HepG2 (cell line): ENCODE measurements at regions not wholly inside any gene's neighbourhood (a gene's known extent, or its start where the extent isn't known, plus 50 kb on each side); places are given as distances from the start of the nearest gene placed in this dataset.

Source experiments
- ATAC-seq: fragments of 200-7000 bp; cut with Tn5 transposase; 3 replicates; pipeline ENCODE4 v1.9.1; 2020; ENCODE audit warnings: mild to moderate bottlenecking, moderate library complexity
- BruUV-seq: library from RNA; stranded (reverse); fragments of 400-500 nt; replicated peaks from 2 replicates; lab custom pipeline; 2021; lab: Mats Ljungman, UMichigan
- CTCF ChIA-PET: fragments of 300-600 bp; formaldehyde crosslinking; extraction: SDS; loops from one replicate; lab custom pipeline; 2021; ENCODE audit warnings: low total read pairs, inconsistent platforms, low intra/inter-chr PET ratio; lab: Yijun Ruan, JAX
- POLR2A ChIA-PET: fragments of 350-600 bp; sonication (Branson Sonifier 250); formaldehyde crosslinking; loops from one replicate; lab custom pipeline; 2020; ENCODE audit warnings: antibody characterized with exemption, inconsistent platforms; lab: Yijun Ruan, JAX
- DNase-seq: peaks from one replicate; pipeline ENCODE4 v3.0.0-alpha.2; 2015; ENCODE audit warnings: low spot score
- FAIRE-seq: peaks from 3 replicates; lab custom pipeline; 2011; peaks lifted over from hg19 to GRCh38; lab: Jason Lieb, UNC
- H2AFZ ChIP-seq: one replicate; pipeline ENCODE4 v1.6.1; 2011; ENCODE audit warnings: low read length, inconsistent platforms
- H3K27ac ChIP-seq: fragments of 300-600 bp; 3 replicates; pipeline ENCODE4 v1.8.0; 2011; ENCODE audit warnings: mixed run types, mild to moderate bottlenecking, mixed read lengths, low read length, inconsistent platforms; ENCODE audit not compliant: insufficient read depth; ENCODE audit errors: extremely low read length
- H3K27me3 ChIP-seq, 2 experiments: fragments of 200-600 bp in 1 of 2; 2 replicates in 1 of 2; 3 replicates in 1 of 2; pipeline versions ENCODE4 v1.6.0 to v1.8.0; 2011; ENCODE audit warnings: low read length in 2 of 2, mild to moderate bottlenecking in 2 of 2, moderate library complexity in 2 of 2, inconsistent platforms in 1 of 2; ENCODE audit not compliant: insufficient read depth in 2 of 2, control insufficient read depth in 1 of 2
- H3K36me3 ChIP-seq, 2 experiments: fragments of 200-600 bp in 1 of 2; replicated peaks in 1 of 2; 2 replicates in 1 of 2; 3 replicates in 1 of 2; pipeline versions ENCODE4 v1.5.1 to v1.8.0; 2011; ENCODE audit warnings: low read length in 2 of 2, inconsistent platforms in 1 of 2; ENCODE audit not compliant: insufficient read depth in 2 of 2, control insufficient read depth in 1 of 2
- H3K4me1 ChIP-seq: 2 replicates; pipeline ENCODE4 v1.5.1; 2012; ENCODE audit warnings: low read length, inconsistent platforms; ENCODE audit not compliant: insufficient read depth
- H3K4me2 ChIP-seq: 2 replicates; pipeline ENCODE4 v1.6.0; 2011; ENCODE audit warnings: low read depth, low read length, inconsistent platforms
- H3K4me3 ChIP-seq, 3 experiments: fragments of 200-600 bp in 1 of 3; sonication (generic), shearing (Covaris generic) in 1 of 3; replicated peaks in 1 of 3; 2 replicates each; pipeline ENCODE4 v1.5.1; 2011 to 2016; ENCODE audit warnings: low read length in 3 of 3, inconsistent platforms in 2 of 3, low read depth in 2 of 3, mild to moderate bottlenecking in 2 of 3, control low read depth in 1 of 3, mixed read lengths in 1 of 3; ENCODE audit not compliant: insufficient read depth in 1 of 3
- H3K79me2 ChIP-seq: one replicate; pipeline ENCODE4 v1.6.1; 2011; ENCODE audit warnings: low read length, inconsistent platforms; ENCODE audit not compliant: insufficient read depth
- H3K9ac ChIP-seq: 2 replicates; pipeline ENCODE4 v1.6.0; 2011; ENCODE audit warnings: mild to moderate bottlenecking, low read depth, low read length, inconsistent platforms; ENCODE audit not compliant: insufficient read depth
- H3K9me3 ChIP-seq: 2 replicates; pipeline ENCODE4 v1.5.1; 2012; ENCODE audit warnings: mild to moderate bottlenecking, low read length
- H4K20me1 ChIP-seq: 2 replicates; pipeline ENCODE4 v1.6.0; 2011; ENCODE audit warnings: inconsistent platforms, mild to moderate bottlenecking, low read length, moderate library complexity; ENCODE audit not compliant: insufficient read depth
- E2F5 ChIP-seq: sonication (generic); formaldehyde crosslinking; conservative IDR thresholded peaks from 2 replicates; pipeline ENCODE4 v1.4.0; 2020; ENCODE audit warnings: missing genetic modification reagents
- FOXK2 ChIP-seq: fragments of 450-650 bp; IDR thresholded peaks from 2 replicates; pipeline ENCODE4 v1.6.1; 2016
- HOXD1 ChIP-seq: sonication (generic); formaldehyde crosslinking; IDR thresholded peaks from 2 replicates; pipeline ENCODE4 v1.5.0; 2020; ENCODE audit warnings: missing genetic modification reagents
- KDM4B ChIP-seq: sonication (generic); formaldehyde crosslinking; IDR thresholded peaks from 2 replicates; pipeline ENCODE4 v1.4.0; 2020; ENCODE audit warnings: missing genetic modification reagents
- MAFF ChIP-seq: IDR thresholded peaks from 2 replicates; pipeline ENCODE4 v1.6.1; 2011; ENCODE audit warnings: low read depth, low read length, improper control_type of control experiment
- MAFK ChIP-seq, 2 experiments: IDR thresholded peaks in 1 of 2; conservative IDR thresholded peaks in 1 of 2; 2 replicates each; pipeline ENCODE4 v1.6.1; 2011; ENCODE audit warnings: improper control_type of control experiment in 2 of 2, low read length in 2 of 2
- NKX3-1 ChIP-seq: sonication (generic); formaldehyde crosslinking; IDR thresholded peaks from 2 replicates; pipeline ENCODE4 v1.5.0; 2020; ENCODE audit warnings: missing genetic modification reagents
- PAWR ChIP-seq: sonication (generic); formaldehyde crosslinking; IDR thresholded peaks from 2 replicates; pipeline ENCODE4 v1.4.0; 2020; ENCODE audit warnings: missing genetic modification reagents, mild to moderate bottlenecking, borderline replicate concordance
- RCOR2 ChIP-seq: IDR thresholded peaks from 2 replicates; pipeline ENCODE4 v1.6.1; 2016; ENCODE audit warnings: missing biosample characterization, missing genetic modification reagents
- XBP1 ChIP-seq: sonication (generic); formaldehyde crosslinking; IDR thresholded peaks from 2 replicates; pipeline ENCODE4 v1.5.0; 2020; ENCODE audit warnings: missing genetic modification reagents
- ZBED4 ChIP-seq: sonication (generic); formaldehyde crosslinking; IDR thresholded peaks from 2 replicates; pipeline ENCODE4 v1.4.0; 2020; ENCODE audit warnings: missing genetic modification reagents, borderline replicate concordance
- ZNF550 ChIP-seq: sonication (generic); formaldehyde crosslinking; IDR thresholded peaks from 2 replicates; pipeline ENCODE4 v1.4.0; 2020; ENCODE audit warnings: mild to moderate bottlenecking, missing genetic modification reagents, borderline replicate concordance
- ZNF574 ChIP-seq: sonication (generic); formaldehyde crosslinking; IDR thresholded peaks from 2 replicates; pipeline ENCODE4 v1.4.0; 2020; ENCODE audit warnings: missing genetic modification reagents
- ZNF644 ChIP-seq: IDR thresholded peaks from 2 replicates; pipeline ENCODE4 v1.6.1; 2016; ENCODE audit warnings: low read depth
- WGBS: methylation state at CpG from one replicate; pipeline ENCODE4 v1.1.6; 2017; ENCODE audit warnings: low lambda C conversion rate; 5-methylcytosine and 5-hydroxymethylcytosine counted together
- in situ Hi-C: cut with HindIII; loops from 2 replicates; pipeline ENCODE4 v1.10.0; 2017; ENCODE audit warnings: low pct_unique_long_range_greater_than_20kb; ENCODE audit not compliant: extremely low pct_ligation_motif_present
- intact Hi-C: fragments of 100-400 bp; cut with micrococcal nuclease; formaldehyde crosslinking; loops from one replicate; pipeline ENCODE4 v1.10.0; 2022; ENCODE audit not compliant: unreplicated experiment

GRCh38 chr1:187054862-187055757, 226.4 kb downstream of the PLA2G4A start:
- CTCF ChIA-PET = no interaction called here
- no peak for FAIRE-seq
- TF ChIP-seq PAWR (no peak), RCOR2 (CRISPR knock-in tag) (no peak), ZNF644 (CRISPR knock-in tag) (no peak), HOXD1 (CRISPR knock-in tag) (no peak), ZBED4 (CRISPR knock-in tag) (no peak), ZNF574 (CRISPR knock-in tag) (no peak), XBP1 (CRISPR knock-in tag) (no peak), NKX3-1 (CRISPR knock-in tag) (no peak), FOXK2 (no peak), MAFF (peak; percentile 31; the same call in 1 of the 2 replicates), ZNF550 (CRISPR knock-in tag) (no peak), MAFK (conservative IDR thresholded peaks at IDR 0.05 in 1 of 2, IDR thresholded peaks at IDR 0.05 in 1 of 2; ENCODE audit: low read length in 2 of 2) (peak; percentile 37 to 61), E2F5 (CRISPR knock-in tag) (no peak), KDM4B (CRISPR knock-in tag) (no peak)
- H3K9ac ChIP-seq = no peak overlapping the region
- POLR2A ChIA-PET = no interaction called here
- no peak for DNase-seq
- H3K27ac ChIP-seq = no peak overlapping the region
- H3K9me3 ChIP-seq = no peaks in the 10 kb centered on the region
- no peaks in the 10 kb centered on the region for H3K36me3 ChIP-seq
- no TSS peak for BruUV-seq
- WGBS = 3% methylated on average over 3 of the region's 3 CpGs
- no peaks in the 10 kb centered on the region for H4K20me1 ChIP-seq
- H2AFZ ChIP-seq = no peak overlapping the region
- H3K4me3 ChIP-seq = no peak overlapping the region
- H3K4me2 ChIP-seq = no peak overlapping the region
- H3K79me2 ChIP-seq = no peaks in the 10 kb centered on the region
- H3K4me1 ChIP-seq = no peaks in the 10 kb centered on the region
- no peak for ATAC-seq
- in situ Hi-C loops (no loop called here), intact Hi-C loops (loop anchor here (10.0 kb wide), 1 partner anchor 210 kb away; no protein-coding TSS in a partner anchor)
- H3K27me3 ChIP-seq = no peaks in the 10 kb centered on the region
